Osteoblast (primary cell): ENCODE measurements at regions not wholly inside any gene's neighbourhood (a gene's known extent, or its start where the extent isn't known, plus 50 kb on each side); places are given as distances from the start of the nearest gene placed in this dataset.

Experiments
- DNase-seq: peaks from one replicate; pipeline ENCODE4 v3.0.0; 2011; ENCODE audit warnings: low spot score, mixed read lengths; ENCODE audit not compliant: insufficient read length; ENCODE audit errors: missing footprints
- H2AFZ ChIP-seq: 2 replicates; pipeline ENCODE4 v1.6.0; 2011; ENCODE audit warnings: mild to moderate bottlenecking, low read length
- H3K27ac ChIP-seq: 2 replicates; pipeline ENCODE4 v1.5.1; 2011; ENCODE audit warnings: mild to moderate bottlenecking, low read depth, low read length, moderate library complexity
- H3K27me3 ChIP-seq: 2 replicates; pipeline ENCODE4 v1.6.0; 2012; ENCODE audit warnings: mild to moderate bottlenecking, control low read depth, inconsistent platforms, low read length, moderate library complexity; ENCODE audit not compliant: insufficient read depth
- H3K36me3 ChIP-seq: 2 replicates; pipeline ENCODE4 v1.5.1; 2011; ENCODE audit warnings: mild to moderate bottlenecking, low read length, control low read depth, moderate library complexity; ENCODE audit not compliant: insufficient read depth
- H3K4me1 ChIP-seq: 2 replicates; pipeline ENCODE4 v1.5.1; 2011; ENCODE audit warnings: mild to moderate bottlenecking, low read length, control low read depth, moderate library complexity; ENCODE audit not compliant: insufficient read depth
- H3K4me2 ChIP-seq: 2 replicates; pipeline ENCODE4 v1.6.0; 2011; ENCODE audit warnings: mild to moderate bottlenecking, low read length; ENCODE audit not compliant: insufficient read depth
- H3K4me3 ChIP-seq: fragments of 200-600 bp; sonication (generic); 3 replicates; pipeline ENCODE4 v1.5.1; 2012; ENCODE audit warnings: mild to moderate bottlenecking, low read length, inconsistent platforms; ENCODE audit not compliant: insufficient read depth
- H3K79me2 ChIP-seq: 2 replicates; pipeline ENCODE4 v1.6.0; 2012; ENCODE audit warnings: mild to moderate bottlenecking, low read length, control low read depth, inconsistent platforms; ENCODE audit not compliant: insufficient read depth
- H3K9me3 ChIP-seq: 2 replicates; pipeline ENCODE4 v1.5.1; 2011; ENCODE audit warnings: low read depth, low read length, control low read depth
- H4K20me1 ChIP-seq: 2 replicates; pipeline ENCODE4 v1.6.0; 2012; ENCODE audit warnings: mild to moderate bottlenecking, low read length, control low read depth; ENCODE audit not compliant: insufficient read depth
- CTCF ChIP-seq: IDR thresholded peaks from 2 replicates; pipeline ENCODE4 v1.5.1; 2011; ENCODE audit warnings: mild to moderate bottlenecking, low read depth, low read length, moderate library complexity; ENCODE audit errors: extremely low read depth

GRCh38 chr3:82957696-82958095 lies 1196.3 kb upstream of the GBE1 start:
- no peaks in the 10 kb centered on the region for H4K20me1 ChIP-seq
- no peak for DNase-seq
- H3K4me1 ChIP-seq = no peaks in the 10 kb centered on the region
- H3K4me2 ChIP-seq = no peak overlapping the region
- no peaks in the 10 kb centered on the region for H3K9me3 ChIP-seq
- H3K79me2 ChIP-seq = no peaks in the 10 kb centered on the region
- no peaks in the 10 kb centered on the region for H3K36me3 ChIP-seq
- H2AFZ ChIP-seq = no peak overlapping the region
- no peak overlapping the region for H3K27ac ChIP-seq
- no peak overlapping the region for H3K4me3 ChIP-seq
- TF ChIP-seq CTCF = no peak
- H3K27me3 ChIP-seq = no peaks in the 10 kb centered on the region

DNA sequence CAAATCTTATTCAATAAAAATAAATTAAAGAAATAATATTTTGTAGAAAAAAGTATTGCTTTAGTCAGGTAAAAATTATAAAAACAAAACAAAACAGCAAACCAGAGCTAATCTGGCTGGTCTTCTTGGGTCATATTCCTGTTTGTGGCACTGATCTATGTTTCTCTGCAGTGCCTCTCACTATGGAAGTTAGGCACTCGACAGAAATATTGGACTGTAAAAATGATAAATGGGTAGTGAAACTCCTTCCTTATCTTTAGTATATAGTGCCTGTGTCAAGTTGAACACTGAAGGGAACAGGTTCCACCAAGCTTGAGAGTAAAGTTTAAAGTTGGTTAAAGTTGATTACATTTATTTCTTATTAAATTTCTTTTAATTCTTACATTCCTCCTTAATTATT lies 1195.6 kb upstream of the GBE1 start:
- H3K4me1 ChIP-seq = no peaks in the 10 kb centered on the region
- no peak overlapping the region for H3K27ac ChIP-seq
- H2AFZ ChIP-seq = no peak overlapping the region
- no peaks in the 10 kb centered on the region for H3K27me3 ChIP-seq
- no peaks in the 10 kb centered on the region for H3K9me3 ChIP-seq
- no peak overlapping the region for H3K4me2 ChIP-seq
- DNase-seq = no peak
- no peaks in the 10 kb centered on the region for H4K20me1 ChIP-seq
- no peaks in the 10 kb centered on the region for H3K79me2 ChIP-seq
- H3K4me3 ChIP-seq = no peak overlapping the region
- no peaks in the 10 kb centered on the region for H3K36me3 ChIP-seq
- no peak for TF ChIP-seq CTCF

GRCh38 chr3:82954486-82954885 lies 1193.0 kb upstream of the GBE1 start:
- H3K79me2 ChIP-seq = no peaks in the 10 kb centered on the region
- H4K20me1 ChIP-seq = no peaks in the 10 kb centered on the region
- H3K27ac ChIP-seq = no peak overlapping the region
- H3K36me3 ChIP-seq = no peaks in the 10 kb centered on the region
- H3K4me2 ChIP-seq = no peak overlapping the region
- DNase-seq = no peak
- H3K4me1 ChIP-seq = no peaks in the 10 kb centered on the region
- no peaks in the 10 kb centered on the region for H3K9me3 ChIP-seq
- no peak overlapping the region for H3K4me3 ChIP-seq
- no peaks in the 10 kb centered on the region for H3K27me3 ChIP-seq
- no peak overlapping the region for H2AFZ ChIP-seq
- no peak for TF ChIP-seq CTCF

DNA sequence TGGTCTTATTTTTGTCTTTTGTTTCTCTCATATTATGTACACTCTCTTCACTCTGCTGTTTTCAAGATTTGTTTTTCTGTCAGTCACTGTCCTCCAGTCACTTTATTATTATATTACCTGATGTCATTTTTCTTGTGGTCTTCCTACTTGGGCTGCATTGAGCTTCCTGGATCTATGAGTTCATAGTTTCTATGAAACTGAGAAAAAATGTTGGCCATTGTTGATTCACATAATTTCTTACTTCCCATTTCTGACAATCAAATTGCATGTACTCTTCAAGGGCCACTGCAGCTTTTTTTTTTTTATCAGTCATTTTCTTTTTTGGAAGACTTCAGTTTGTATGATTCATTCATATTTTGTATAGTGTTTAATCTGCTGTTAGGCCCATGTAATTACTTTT lies 1180.6 kb upstream of the GBE1 start:
- H3K79me2 ChIP-seq = no peaks in the 10 kb centered on the region
- no peak overlapping the region for H2AFZ ChIP-seq
- H3K36me3 ChIP-seq = no peaks in the 10 kb centered on the region
- TF ChIP-seq CTCF = no peak
- no peak for DNase-seq
- no peak overlapping the region for H3K4me3 ChIP-seq
- H3K4me2 ChIP-seq = no peak overlapping the region
- no peak overlapping the region for H3K27ac ChIP-seq
- H3K27me3 ChIP-seq = no peaks in the 10 kb centered on the region
- H4K20me1 ChIP-seq = no peaks in the 10 kb centered on the region
- no peaks in the 10 kb centered on the region for H3K4me1 ChIP-seq
- H3K9me3 ChIP-seq = no peaks in the 10 kb centered on the region
